ENCODE measurements at regions not wholly inside any gene's neighbourhood (a gene's known extent, or its start where the extent isn't known, plus 50 kb on each side); places are given as distances from the start of the nearest gene placed in this dataset.

DNA sequence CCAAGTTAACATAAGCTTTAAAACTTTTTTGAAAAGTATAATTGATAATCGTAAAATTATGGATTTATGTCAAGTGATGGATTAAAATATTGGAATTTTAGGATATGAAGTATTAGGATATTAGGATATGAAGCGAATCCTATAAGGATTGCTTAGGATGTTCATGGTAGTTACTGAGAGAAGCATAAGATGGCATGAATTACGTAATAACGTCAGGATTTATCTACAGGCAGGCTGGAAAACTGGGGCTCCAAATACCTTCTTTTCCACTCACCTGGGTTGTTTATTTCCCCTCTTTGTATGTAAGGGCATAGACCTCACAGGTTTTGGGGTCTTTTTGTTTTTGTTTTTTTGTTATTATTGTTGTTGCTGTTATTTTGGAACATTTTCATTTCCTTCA, 65.2 kb upstream of the TMEM33 start:
- H3K9me3 ChIP-seq (ENCODE audit: control insufficient read depth, insufficient read depth, low read length): no peaks in the 10 kb centered on the region
- H3K27ac ChIP-seq (ENCODE audit: low read length): no peak overlapping the region
- H3K27me3 ChIP-seq (ENCODE audit: control insufficient read depth, insufficient read depth, low read length): peaks cover 63% of the 10 kb centered on the region
- WGBS (ENCODE audit: insufficient coverage): 57% methylated on average over 4 of the region's 4 CpGs
- ATAC-seq (no peak), DNase-seq (no peak)
- peaks cover 4% of the 10 kb centered on the region for H3K4me1 ChIP-seq (ENCODE audit: control insufficient read depth, insufficient read depth, low read length)
- Mint-ChIP-seq H3K4me1 (no peaks in the 10 kb centered on the region), H3K4me3 (no peak overlapping the region), H3K27ac (no peak overlapping the region), H3K36me3 (no peaks in the 10 kb centered on the region), H3K27me3 (ENCODE audit: low read depth in 2 of 2) (peaks cover 64 to 93% of the 10 kb centered on the region in 2 donors), H3K9me3 (no peaks in the 10 kb centered on the region)
- H3K4me3 ChIP-seq (ENCODE audit: low read length): no peak overlapping the region
- TF ChIP-seq, protein P1, sequence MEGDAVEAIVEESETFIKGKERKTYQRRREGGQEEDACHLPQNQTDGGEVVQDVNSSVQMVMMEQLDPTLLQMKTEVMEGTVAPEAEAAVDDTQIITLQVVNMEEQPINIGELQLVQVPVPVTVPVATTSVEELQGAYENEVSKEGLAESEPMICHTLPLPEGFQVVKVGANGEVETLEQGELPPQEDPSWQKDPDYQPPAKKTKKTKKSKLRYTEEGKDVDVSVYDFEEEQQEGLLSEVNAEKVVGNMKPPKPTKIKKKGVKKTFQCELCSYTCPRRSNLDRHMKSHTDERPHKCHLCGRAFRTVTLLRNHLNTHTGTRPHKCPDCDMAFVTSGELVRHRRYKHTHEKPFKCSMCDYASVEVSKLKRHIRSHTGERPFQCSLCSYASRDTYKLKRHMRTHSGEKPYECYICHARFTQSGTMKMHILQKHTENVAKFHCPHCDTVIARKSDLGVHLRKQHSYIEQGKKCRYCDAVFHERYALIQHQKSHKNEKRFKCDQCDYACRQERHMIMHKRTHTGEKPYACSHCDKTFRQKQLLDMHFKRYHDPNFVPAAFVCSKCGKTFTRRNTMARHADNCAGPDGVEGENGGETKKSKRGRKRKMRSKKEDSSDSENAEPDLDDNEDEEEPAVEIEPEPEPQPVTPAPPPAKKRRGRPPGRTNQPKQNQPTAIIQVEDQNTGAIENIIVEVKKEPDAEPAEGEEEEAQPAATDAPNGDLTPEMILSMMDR (IDR thresholded peaks at IDR 0.05): no peak
- intact Hi-C loops (cut with micrococcal nuclease): no loop called here
- H3K36me3 ChIP-seq (ENCODE audit: control insufficient read depth, insufficient read depth, low read length): no peaks in the 10 kb centered on the region

- Histone ChIP-seq H3K36me3 (ENCODE audit: control insufficient read depth, insufficient read depth, low read length) (no peaks in the 10 kb centered on the region), H3K27me3 (ENCODE audit: control insufficient read depth, insufficient read depth, low read length) (peaks cover 51% of the 10 kb centered on the region), H3K27ac (ENCODE audit: low read length) (no peak overlapping the region), H3K4me1 (ENCODE audit: control insufficient read depth, insufficient read depth, low read length) (peaks cover 4% of the 10 kb centered on the region), H3K4me3 (ENCODE audit: low read length) (no peak overlapping the region), H3K9me3 (ENCODE audit: control insufficient read depth, insufficient read depth, low read length) (no peaks in the 10 kb centered on the region)
- ATAC-seq (no peak), DNase-seq (no peak)
- 5% methylated on average over 55 of the region's 55 CpGs for WGBS (ENCODE audit: insufficient coverage)
- H3K9me3 Mint-ChIP-seq: no peaks in the 10 kb centered on the region
- intact Hi-C loops (cut with micrococcal nuclease): no loop called here
- no peak overlapping the region for H3K27ac Mint-ChIP-seq
- no peak overlapping the region for H3K4me3 Mint-ChIP-seq
- H3K27me3 Mint-ChIP-seq (ENCODE audit: low read depth in 2 of 2): peaks cover 52 to 77% of the 10 kb centered on the region in 2 donors
- H3K36me3 Mint-ChIP-seq: no peaks in the 10 kb centered on the region
- no peaks in the 10 kb centered on the region for H3K4me1 Mint-ChIP-seq
- TF ChIP-seq, protein P1 (IDR thresholded peaks at IDR 0.05): no peak
Observed at GRCh38 chr4:41866799-41867677, 68.2 kb upstream of the TMEM33 start.

DNA sequence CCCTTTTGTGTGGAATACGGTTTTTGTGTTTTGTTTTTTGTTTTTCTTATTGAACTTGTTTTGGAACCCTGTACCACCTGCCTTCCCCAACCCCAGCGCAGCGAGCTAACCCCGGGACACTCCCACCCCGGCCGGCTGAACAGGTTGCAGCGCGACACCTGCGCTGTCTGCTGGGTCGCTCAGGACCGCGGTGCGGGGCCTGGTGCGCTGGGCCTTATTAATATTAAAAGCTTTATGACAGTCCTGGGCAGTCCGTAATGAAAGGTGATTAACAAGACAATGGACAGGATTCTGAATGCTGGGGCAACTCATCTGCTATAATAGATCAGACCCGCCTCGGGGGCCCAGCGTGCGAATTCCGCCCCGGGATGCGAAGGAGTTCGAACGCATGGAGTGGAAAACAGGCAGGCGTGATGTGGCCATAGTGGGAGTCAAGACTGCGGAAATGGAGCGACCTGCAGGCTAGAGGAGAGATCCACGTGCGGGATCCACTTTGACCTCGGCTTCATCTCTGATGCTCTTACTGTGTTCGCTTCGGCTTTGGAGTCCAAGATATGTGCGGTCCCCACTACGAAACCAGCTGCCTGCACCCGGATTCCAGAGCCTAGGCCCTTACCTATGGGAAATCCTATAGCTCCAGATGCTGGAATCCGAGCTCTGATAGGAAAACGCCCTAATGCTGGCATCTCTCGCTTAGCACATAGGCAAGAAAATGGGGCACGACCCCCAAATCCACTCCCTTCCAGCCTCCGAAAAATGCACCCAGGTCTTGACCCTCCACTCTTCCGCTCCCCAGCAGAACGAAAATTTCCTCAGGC, 69.0 kb upstream of the TMEM33 start:
- DNase-seq (no peak), ATAC-seq (no peak)
- Mint-ChIP-seq H3K9me3 (no peaks in the 10 kb centered on the region), H3K27ac (no peak overlapping the region), H3K4me1 (no peaks in the 10 kb centered on the region), H3K36me3 (no peaks in the 10 kb centered on the region), H3K4me3 (no peak overlapping the region), H3K27me3 (ENCODE audit: low read depth in 2 of 2) (peaks cover 54 to 69% of the 10 kb centered on the region in 2 donors)
- Histone ChIP-seq H3K36me3 (ENCODE audit: control insufficient read depth, insufficient read depth, low read length) (no peaks in the 10 kb centered on the region), H3K4me1 (ENCODE audit: control insufficient read depth, insufficient read depth, low read length) (peaks cover 4% of the 10 kb centered on the region), H3K9me3 (ENCODE audit: control insufficient read depth, insufficient read depth, low read length) (no peaks in the 10 kb centered on the region), H3K4me3 (ENCODE audit: low read length) (no peak overlapping the region), H3K27ac (ENCODE audit: low read length) (no peak overlapping the region), H3K27me3 (ENCODE audit: control insufficient read depth, insufficient read depth, low read length) (peaks cover 46% of the 10 kb centered on the region)
- 16% methylated on average over 41 of the region's 42 CpGs for WGBS (ENCODE audit: insufficient coverage)
- TF ChIP-seq, protein P1 (IDR thresholded peaks at IDR 0.05): no peak
- intact Hi-C loops (cut with micrococcal nuclease): no loop called here
